ENCODE measurements at regions not wholly inside any gene's neighbourhood (a gene's known extent, or its start where the extent isn't known, plus 50 kb on each side); places are given as distances from the start of the nearest gene placed in this dataset.
"Not testable (repeated sequence)": the region's sequence is repeated elsewhere in the genome, so short reads cannot be mapped to it uniquely, and the experiment has no call there.

DNA sequence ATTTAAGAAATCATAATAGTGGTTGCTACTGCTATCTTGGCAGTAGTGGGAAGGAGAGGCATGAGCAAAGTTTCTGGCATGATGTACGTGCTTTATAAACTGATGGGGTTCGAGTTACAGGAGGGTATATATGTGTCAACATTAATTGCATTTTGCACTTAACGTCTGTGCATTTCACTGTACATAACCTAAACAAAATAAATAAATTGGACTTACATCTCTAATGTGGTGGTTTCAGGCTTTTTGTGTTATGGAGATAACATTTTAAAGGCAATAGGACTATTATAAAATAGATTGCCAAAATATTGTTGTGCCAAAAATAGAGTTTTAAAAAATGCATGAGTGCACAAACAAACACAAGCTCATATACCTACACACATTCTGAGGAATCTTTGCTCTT lies 1001.1 kb upstream of the GJE1 start:
- DNase-seq (ENCODE audit: low spot score) (no peak), ATAC-seq (no peak)

DNA sequence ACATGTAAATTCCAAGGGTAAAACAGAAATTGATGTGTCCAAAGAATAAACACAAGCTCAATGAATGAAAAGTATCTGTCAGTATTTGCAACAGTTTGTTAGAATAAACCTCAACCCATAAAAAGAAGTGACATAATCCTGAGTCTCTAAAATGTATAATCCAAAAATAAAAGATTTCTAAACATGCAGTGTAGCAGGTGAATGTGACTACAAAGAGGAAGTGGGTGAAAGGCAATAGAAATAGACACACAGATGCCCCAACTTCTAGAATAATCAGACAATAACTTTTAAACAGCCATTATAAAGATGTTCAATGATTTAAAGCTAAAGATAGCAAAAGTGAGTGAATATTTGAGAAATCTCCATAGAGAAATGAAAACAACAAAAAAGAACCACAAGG lies 1009.2 kb upstream of the GJE1 start:
- DNase-seq (ENCODE audit: low spot score) (no peak), ATAC-seq (no peak)

DNA sequence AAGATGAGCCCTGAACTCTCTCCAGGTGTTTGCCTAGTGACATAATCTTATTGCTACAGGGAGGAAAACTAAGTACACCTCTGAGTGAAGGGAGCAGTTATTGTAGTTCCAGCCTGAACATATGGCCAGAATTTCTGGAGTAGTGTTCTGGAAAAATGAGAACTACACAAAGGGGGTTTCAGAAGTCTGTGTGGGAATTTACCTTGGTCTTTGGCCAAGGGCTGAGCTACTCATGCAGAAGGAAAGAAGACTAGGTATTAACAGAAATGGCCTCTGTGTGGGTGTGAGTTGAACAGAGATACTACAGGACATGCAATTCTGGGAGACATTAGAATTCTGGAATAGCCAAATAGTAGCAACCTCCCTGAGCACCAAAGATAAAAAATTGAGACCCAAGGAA lies 1009.7 kb upstream of the GJE1 start:
- no peak for DNase-seq (ENCODE audit: low spot score)
- no peak for ATAC-seq

DNA sequence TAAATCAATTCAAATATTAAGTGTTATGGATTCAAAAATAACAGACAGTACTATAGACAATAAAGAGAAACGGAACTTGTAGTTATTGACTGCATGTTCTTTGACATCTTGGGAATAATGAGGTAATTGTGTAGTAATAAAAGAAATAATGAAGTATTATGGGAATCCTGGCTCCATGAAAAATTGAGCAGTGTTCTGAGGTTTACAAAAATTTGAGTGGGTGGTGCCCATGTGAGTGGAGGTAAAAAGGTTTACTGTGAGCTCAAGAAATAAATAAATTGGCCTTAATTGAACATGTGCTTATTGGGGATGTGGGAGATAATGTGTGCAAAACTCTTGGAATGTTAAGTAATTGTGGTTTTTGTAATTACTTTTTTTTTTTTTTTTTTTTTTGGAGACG lies 1013.7 kb upstream of the GJE1 start:
- ATAC-seq (no peak), DNase-seq (ENCODE audit: low spot score) (no peak)

DNA sequence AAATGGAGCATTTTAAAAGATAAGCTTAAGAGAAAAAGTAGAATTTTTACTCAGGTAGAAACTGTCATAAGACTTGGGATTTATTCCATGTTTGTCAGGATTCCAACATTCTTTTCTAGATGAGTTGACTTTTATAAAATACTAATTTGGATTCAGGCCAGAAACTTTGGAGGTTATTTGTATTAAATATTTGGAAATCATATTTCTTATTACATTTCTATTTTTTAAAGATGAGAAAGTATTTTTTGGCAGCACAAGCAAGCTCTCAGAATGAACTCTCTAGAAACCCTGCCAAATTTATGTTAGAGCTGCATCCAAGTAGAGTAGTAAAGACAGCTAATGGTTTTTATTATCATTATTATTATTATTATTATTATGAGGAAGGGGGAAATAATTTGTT lies 1014.9 kb upstream of the GJE1 start:
- DNase-seq (ENCODE audit: low spot score) (no peak), ATAC-seq (no peak)

DNA sequence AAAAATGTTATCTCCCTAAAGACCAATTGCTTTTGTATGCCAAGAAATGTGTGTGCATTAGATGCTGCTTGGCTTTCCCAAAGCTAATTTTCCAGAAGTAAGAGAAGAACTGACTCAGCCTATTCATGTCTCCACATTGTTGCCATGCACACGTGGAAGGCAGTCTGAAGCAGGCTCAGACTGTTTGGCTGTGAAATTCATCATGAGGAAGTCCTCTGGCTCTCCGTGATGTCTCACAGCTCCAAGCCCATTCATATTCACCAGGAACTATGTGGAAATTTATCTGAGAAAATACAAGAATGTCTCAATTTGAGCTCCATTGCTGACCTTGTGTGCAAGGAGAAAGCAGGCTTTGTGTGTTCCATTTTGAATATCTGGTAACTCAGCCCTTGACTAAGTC lies 1022.2 kb upstream of the GJE1 start:
- ATAC-seq (no peak), DNase-seq (ENCODE audit: low spot score) (no peak)

DNA sequence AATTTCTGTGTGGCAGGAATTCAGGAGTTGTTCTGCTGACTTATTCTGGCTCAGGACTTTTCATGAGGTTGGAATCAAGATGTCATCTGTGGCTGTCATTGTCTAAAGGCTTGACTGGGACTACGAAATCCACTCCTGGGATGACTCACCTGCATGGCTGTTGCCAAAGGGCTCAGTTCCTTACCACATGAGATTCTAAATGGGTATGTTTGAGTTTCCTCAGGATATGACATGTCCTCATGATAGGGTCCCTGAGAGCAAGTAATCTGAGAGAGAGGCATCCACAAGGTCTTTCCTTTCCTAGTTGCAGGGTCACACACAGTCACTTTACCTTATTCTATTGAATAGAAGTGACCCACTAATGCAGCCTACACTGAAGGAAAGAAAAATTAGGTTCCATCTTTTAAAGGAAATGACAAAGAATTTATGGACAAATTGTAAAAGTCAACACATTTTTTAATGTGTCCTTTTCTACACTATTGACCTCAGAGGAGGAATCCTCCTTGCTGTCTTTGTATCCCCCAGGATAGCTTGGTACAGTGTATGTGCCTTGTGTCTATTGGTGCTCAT lies 1025.0 kb upstream of the GJE1 start:
- ATAC-seq: no peak
- no peak for DNase-seq (ENCODE audit: low spot score)

DNA sequence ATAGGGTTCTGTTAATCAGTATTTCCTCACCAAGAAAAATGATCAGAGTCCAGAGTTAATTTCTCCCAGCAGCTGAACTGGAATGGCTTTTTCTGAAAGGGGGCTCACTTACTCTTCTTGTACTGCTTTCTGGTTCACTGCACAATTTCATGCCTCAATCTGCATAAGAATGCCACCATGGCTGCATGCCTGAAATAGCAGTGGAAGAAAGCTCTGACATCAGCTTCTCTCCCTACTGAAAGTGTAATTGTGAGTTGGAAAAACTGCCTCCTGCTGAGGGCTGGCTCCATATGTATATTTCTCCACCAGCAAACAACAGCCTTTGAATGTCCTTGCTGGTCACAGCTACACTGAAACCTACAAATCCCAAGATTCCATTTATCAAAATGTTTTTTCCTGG lies 1027.2 kb upstream of the GJE1 start:
- DNase-seq (ENCODE audit: low spot score) (no peak), ATAC-seq (no peak)

DNA sequence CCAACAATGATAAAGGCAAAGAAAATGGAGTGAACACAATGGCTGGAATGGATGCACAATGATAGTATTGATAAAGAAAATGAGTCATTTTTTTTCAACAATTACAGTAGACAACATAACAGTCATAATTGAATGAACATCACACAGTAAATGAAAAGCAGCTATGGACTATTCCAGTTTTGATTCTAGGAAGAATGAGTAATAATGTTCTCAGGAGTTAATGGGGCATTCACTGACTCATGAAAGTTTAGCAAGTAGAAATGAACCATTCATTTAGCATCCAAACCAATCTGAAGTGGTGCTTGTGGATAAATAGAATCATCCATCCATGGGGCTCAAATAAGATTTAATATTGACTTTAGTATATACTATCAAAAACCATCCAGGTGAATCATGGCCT lies 1029.5 kb upstream of the GJE1 start:
- no peak for DNase-seq (ENCODE audit: low spot score)
- ATAC-seq: no peak

DNA sequence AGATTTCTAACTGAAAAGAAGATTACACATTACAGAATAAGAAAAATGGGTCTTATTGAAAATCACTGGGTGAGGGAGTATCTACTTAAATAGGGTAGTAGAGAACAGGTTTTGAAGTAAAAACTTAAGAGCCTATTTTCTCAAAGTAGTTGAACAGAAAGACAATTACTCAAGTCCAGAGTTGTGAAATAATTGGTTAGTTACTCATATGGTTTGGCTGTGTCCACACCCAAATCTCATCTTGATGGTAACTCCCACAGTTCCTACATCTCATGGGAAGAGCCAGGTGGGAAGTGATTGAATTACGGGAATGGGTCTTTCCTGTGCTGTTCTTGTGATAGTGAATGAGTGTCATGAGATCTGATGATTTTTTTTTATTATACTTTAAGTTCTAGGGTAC lies 1035.3 kb upstream of the GJE1 start:
- DNase-seq (ENCODE audit: low spot score): no peak
- no peak for ATAC-seq

DNA sequence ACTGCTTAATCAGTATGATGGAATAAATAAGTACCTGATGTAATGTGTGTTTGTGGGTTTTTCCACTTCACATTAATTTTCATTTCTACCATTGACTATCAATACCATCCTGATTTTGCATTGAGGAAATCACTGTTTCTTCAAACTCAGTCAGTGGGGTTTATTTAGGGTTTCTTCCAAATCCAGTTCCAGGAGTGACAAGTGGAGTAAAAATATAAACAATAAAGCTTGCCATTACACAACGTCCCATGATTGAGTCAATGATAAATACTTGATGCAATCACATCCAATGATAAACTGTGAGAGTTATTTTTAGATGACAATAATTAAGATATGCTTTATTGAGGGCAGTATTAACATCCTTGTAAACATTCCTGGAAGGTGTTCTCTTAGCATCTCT lies 1037.4 kb upstream of the GJE1 start:
- no peak for DNase-seq (ENCODE audit: low spot score)
- peak; percentile 44 for ATAC-seq

DNA sequence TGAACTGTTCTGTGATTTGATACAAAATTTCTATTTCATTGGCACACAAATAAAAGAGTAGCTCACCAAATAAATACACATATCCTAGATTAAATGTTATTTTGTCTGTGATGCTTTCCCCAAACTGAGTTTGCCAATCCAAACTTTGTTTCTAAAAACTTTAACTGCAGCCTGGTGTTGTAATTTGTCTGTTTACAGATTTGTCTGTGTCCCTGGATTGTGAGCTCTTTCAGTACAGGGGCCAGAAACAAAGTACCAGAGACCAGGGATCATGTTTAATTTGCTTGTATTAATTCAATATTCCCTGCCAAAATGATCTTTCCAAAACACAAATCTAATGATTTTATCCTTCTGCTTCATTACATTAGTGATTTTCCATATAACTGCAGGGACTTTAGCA lies 1044.6 kb upstream of the GJE1 start:
- DNase-seq (ENCODE audit: low spot score): no peak
- peak; percentile 96 for ATAC-seq

DNA sequence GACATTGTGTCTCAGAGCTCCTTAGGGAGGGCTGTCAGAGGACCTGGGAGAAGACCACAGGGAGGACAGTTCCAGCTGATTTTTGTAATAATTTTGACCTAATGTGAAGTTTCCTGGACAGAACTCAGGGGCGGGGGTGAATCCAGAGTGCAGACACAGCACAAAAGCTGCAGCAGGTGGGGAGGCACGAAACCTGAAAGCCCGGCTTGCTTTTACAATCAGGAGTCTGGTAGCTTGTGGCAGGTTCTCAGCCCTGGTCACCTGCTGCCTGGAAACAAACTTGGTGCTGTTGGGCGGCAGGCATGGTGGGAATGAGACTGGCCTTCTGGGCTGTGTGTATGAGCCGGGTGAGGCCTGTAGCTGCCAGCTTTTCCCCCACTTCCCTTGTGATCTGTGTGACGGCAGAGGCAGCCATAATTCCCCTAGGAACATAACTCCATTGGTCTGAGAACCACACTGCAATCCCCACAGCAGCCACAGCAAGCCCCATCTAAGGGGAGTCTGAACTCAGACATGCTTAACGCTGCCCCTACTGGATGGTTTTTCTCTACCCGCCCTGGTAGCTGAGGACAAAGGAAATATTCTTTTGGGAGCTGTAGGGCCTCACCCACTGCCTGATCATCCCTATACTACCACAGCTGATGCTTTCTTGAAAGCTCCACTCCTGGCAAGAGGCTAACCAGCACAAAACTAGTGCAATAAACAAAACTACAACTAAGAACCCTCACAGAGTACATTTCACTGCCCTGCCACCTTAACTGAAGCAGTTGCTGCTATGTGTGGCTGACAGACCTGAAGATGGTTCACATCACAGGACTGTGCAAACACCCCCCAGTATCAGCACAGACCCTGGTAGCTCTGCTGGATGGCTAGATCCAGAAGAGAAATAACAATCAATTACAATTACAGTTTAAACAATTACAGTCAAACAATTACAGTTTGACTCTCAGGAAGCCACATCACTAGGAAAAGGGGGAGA lies 1055.1 kb upstream of the GJE1 start:
- DNase-seq (ENCODE audit: low spot score) (no peak), ATAC-seq (peak; percentile 68)

DNA sequence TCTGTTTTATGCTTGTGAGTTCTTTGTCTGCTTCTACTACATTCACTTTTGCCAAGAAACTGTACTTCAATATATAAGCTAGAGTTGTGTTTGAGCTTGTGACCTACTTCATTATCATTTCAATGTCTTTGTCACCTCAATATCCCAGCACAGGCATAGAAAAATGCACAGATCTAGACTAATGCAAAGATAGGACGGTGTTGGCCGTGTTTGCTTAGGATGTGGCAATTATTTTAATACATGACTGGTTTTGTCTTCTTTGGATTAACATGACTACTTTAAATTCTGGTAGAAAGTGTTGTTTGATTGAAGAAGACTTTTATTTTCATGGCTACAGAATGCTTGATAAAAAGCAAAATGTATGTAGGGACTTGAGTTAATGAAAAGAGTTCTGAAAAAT lies 1075.0 kb upstream of the GJE1 start:
- DNase-seq (ENCODE audit: low spot score) (no peak), ATAC-seq (no peak)

DNA sequence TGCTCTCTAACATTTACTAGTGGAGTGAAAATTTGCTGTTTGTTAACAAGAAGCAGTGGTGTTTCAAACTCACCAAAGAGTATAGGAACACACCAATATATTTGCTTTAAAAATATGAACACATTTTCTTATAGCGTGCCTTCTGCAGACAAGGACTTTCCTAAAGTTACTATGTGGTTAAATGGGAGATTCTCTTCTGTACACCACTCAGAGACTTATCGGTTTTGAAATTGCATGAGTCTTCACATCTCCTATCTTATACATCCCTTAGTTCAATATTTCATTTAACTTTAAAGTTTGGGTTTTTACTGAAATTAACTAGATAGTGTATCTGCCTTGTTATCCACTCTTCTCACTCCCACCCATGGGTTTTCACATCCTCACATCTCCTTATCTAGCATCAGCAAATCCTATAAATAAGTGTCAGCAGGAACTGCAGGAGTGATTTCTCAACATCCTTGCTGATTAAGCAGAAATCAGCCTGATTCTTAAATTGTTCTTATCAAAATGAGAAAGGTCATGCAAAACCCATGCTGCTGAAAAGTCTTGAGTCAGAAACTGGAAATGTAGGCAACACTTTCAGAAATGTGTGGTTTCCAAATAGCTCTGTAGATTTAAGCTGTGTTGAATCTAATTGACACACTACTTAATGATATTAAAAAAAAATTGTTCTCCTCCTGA lies 1075.6 kb upstream of the GJE1 start:
- DNase-seq (ENCODE audit: low spot score): no peak
- ATAC-seq: no peak

DNA sequence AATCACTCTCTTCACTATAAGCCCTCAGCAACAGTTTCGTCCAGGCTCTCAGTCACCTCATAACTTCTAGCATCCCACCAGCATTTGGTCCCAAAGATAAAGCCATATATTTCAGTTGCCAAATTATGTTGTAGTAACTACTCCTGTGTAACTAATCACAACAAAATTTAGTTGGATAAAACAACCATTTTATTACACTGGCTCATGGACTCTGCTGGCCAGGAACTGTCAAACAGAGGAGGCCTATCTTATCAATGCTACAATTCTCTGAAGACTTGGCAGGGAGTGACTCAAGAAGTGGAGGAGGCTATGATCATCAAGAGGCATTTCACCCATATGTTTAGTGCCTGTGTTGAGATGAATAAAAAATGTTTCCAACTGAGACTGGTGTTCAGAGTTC lies 1082.3 kb upstream of the GJE1 start:
- DNase-seq (ENCODE audit: low spot score) (no peak), ATAC-seq (no peak)

DNA sequence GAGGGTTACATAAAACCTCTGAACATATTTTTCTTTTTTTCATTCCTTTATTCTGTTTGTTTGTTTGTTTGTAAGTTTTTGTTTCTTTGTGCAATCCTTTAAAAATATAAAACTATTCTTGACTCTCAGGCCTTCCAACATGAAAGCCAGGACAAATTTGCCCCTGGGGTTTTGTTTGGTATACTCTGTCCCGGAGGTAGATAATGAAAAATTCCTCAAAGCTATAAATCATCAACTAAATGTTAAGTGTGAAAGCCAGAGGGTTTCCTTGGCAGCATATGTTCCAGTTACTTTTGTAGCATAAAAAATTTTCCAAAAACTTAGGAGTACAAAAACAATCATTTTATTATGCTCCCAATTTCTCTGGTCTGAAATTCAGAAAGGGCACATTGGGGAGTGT lies 1084.3 kb upstream of the GJE1 start:
- DNase-seq (ENCODE audit: low spot score) (no peak), ATAC-seq (no peak)

DNA sequence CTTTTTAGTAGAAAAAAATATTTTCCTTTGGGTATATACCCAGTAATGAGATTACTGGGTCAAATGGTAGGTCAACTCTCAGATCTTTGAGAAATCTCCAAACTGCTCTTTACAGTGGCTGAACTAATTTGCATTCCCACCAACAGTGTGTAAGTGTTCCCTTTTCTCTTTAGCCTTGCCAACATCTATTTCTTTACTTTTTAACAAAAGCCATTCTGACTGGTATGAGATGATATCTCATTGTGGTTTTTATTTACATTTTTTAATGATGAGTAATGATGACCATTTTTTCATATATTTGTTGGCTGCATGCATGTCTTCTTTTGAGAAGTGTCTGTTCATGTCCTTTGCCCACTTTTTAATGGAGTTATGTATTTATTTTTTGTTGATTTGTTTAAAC lies 1086.2 kb upstream of the GJE1 start:
- ATAC-seq; DNase-seq (ENCODE audit: low spot score): not testable (repeated sequence)

DNA sequence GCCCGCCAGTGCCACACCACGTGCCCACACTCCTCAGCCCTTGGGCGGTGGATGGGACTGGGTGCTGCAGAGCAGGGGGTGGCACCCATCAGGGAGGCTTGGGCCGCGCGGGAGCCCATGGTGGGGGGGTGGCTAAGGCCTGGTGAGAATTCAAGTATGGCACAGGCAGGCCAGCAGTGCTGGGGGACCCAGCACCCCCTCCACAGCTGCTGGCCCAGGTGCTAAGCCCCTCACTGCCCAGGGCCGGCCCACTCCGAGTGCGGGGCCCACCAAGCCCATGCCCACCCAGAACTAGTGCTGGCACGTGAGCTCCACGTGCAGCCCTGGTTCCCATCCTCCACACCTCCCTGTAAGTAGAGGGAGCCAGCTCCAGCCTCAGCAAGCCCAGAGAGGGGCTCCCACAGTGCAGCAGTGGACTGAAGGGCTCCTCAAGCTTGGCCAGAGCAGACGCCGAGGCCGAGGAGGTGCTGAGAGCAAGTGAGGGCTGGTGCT lies 1091.1 kb upstream of the GJE1 start:
- ATAC-seq: no peak
- DNase-seq (ENCODE audit: low spot score): no peak

DNA sequence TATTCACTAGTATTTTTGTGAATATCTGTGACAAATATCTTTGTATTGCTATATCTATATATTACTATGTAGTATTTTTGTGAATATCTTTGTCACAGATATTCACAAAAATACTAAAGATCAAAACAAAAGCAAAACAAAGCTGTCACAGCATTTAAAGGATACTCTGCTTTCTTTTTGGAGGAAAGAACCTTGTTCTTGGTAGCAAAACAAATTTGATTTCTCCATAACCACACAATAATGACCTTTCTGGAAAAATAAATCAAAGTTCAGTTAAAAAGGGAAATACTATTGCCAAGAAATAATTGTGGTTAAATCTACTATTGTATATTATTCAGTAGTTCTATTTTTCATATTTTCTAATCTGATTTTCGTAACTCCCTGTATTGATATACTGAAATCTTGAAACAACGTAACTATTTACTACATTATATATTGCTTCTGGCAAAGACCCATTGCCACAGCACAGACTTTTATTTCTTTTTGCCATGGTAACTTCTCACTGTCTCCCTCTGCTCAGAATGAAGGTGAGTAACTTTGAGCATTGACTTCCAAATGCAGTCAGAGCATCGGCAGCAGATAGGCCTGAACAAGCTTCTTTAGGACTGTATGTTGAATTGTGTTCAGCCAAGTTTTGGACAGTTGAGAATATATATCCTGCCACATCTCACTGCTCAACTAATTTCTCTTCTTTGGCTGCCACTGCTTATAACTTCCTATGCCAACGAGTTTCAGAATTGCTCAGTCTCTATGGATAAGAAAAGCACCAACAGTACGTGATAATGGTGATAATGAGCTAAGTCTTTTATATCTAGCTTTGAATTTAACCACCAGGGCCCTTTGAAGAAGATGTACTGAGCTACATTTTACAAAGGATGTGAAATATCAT lies 1097.2 kb upstream of the GJE1 start:
- DNase-seq (ENCODE audit: low spot score) (no peak), ATAC-seq (peak; percentile 57)

DNA sequence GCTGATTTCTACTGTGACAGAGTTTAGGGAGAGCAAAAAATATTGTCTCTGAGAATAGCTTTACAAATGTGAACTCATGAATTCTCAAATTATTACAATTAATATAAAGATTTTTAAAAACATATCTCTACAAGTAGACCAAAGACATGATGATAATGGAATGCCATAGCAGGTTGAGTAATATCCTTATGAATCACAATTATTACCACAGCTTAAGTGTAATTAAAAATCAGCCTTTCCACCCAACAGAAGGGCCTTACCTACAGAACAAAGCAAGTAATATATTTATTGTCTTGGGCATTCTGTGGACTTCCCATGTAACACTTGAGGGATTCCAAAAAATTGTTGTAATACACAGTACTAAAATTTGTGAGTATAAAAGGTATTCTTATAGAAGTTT lies 1099.6 kb upstream of the GJE1 start:
- DNase-seq (ENCODE audit: low spot score) (no peak), ATAC-seq (no peak)

All from left lobe of liver (tissue), 2 donors.